AG10803 (cell line): ENCODE measurements at regions not wholly inside any gene's neighbourhood (a gene's known extent, or its start where the extent isn't known, plus 50 kb on each side); places are given as distances from the start of the nearest gene placed in this dataset.

ENCODE experiments used
- DNase-seq: peaks from one replicate; pipeline ENCODE4 v3.0.0; 2010; ENCODE audit warnings: low read depth
- H3K4me3 ChIP-seq: 2 replicates; pipeline ENCODE4 v1.5.1; 2011; ENCODE audit warnings: mild to moderate bottlenecking, low read length, control low read depth
- CTCF ChIP-seq: conservative IDR thresholded peaks from 2 replicates; pipeline ENCODE4 v1.5.1; 2011; ENCODE audit warnings: mild to moderate bottlenecking, low read length, control low read depth, inconsistent platforms

- TF ChIP-seq CTCF = no peak
- H3K4me3 ChIP-seq = no peak overlapping the region
- no peak for DNase-seq
Measured at GRCh38 chr5:124292322-124292855, 454.1 kb downstream of the ZNF608 start.

- TF ChIP-seq CTCF = 0 out of 2 replicates have a peak, but pooled peaks have one; percentile 3
- no peak for DNase-seq
- no peak overlapping the region for H3K4me3 ChIP-seq
Measured at GRCh38 chr5:124289641-124290311, 456.7 kb downstream of the ZNF608 start.

GRCh38 chr5:124289130-124289529 lies 457.3 kb downstream of the ZNF608 start:
- DNase-seq = no peak
- TF ChIP-seq CTCF = no peak
- H3K4me3 ChIP-seq = no peak overlapping the region

GRCh38 chr5:124287813-124288212 lies 458.6 kb downstream of the ZNF608 start:
- no peak for DNase-seq
- TF ChIP-seq CTCF = no peak
- no peak overlapping the region for H3K4me3 ChIP-seq

GRCh38 chr5:124285733-124286132 lies 460.7 kb downstream of the ZNF608 start:
- DNase-seq = no peak
- no peak for TF ChIP-seq CTCF
- no peak overlapping the region for H3K4me3 ChIP-seq

GRCh38 chr5:124285071-124285470 lies 461.4 kb downstream of the ZNF608 start:
- no peak for TF ChIP-seq CTCF
- no peak for DNase-seq
- no peak overlapping the region for H3K4me3 ChIP-seq

GRCh38 chr5:124283031-124283430 lies 463.4 kb downstream of the ZNF608 start:
- no peak overlapping the region for H3K4me3 ChIP-seq
- no peak for DNase-seq
- TF ChIP-seq CTCF = no peak
